ENCODE measurements at regions not wholly inside any gene's neighbourhood (a gene's known extent, or its start where the extent isn't known, plus 50 kb on each side); places are given as distances from the start of the nearest gene placed in this dataset.

GRCh38 chr2:129011466-129012061, 692.9 kb upstream of the HS6ST1 start:
- Histone ChIP-seq H3K9ac (no peak overlapping the region), H3K4me2 (ENCODE audit: low read length) (no peak overlapping the region), H3K9me3 (ENCODE audit: control insufficient read depth, low read length) (no peaks in the 10 kb centered on the region), H3K4me1 (no peaks in the 10 kb centered on the region), H3K27me3 (ENCODE audit: control insufficient read depth, insufficient read depth, low read length) (no peaks in the 10 kb centered on the region), H3K4me3 (ENCODE audit: low read depth, low read length) (no peak overlapping the region), H3K27ac (no peak overlapping the region), H2AFZ (no peak overlapping the region), H3K79me2 (no peaks in the 10 kb centered on the region), H3K36me3 (ENCODE audit: control insufficient read depth, insufficient read depth, low read length) (no peaks in the 10 kb centered on the region)
- no peak for TF ChIP-seq CTCF (IDR thresholded peaks at IDR 0.05)

GRCh38 chr2:129014432-129014831, 695.8 kb upstream of the HS6ST1 start:
- Histone ChIP-seq H3K9me3 (ENCODE audit: control insufficient read depth, low read length) (no peaks in the 10 kb centered on the region), H2AFZ (no peak overlapping the region), H3K79me2 (no peaks in the 10 kb centered on the region), H3K27me3 (ENCODE audit: control insufficient read depth, insufficient read depth, low read length) (no peaks in the 10 kb centered on the region), H3K9ac (no peak overlapping the region), H3K36me3 (ENCODE audit: control insufficient read depth, insufficient read depth, low read length) (no peaks in the 10 kb centered on the region), H3K4me3 (ENCODE audit: low read depth, low read length) (no peak overlapping the region), H3K27ac (no peak overlapping the region), H3K4me2 (ENCODE audit: low read length) (no peak overlapping the region), H3K4me1 (no peaks in the 10 kb centered on the region)
- no peak for TF ChIP-seq CTCF (IDR thresholded peaks at IDR 0.05)

GRCh38 chr2:129015397-129016285, 697.0 kb upstream of the HS6ST1 start:
- Histone ChIP-seq H3K9me3 (ENCODE audit: control insufficient read depth, low read length) (no peaks in the 10 kb centered on the region), H3K4me2 (ENCODE audit: low read length) (no peak overlapping the region), H3K36me3 (ENCODE audit: control insufficient read depth, insufficient read depth, low read length) (no peaks in the 10 kb centered on the region), H3K4me1 (no peaks in the 10 kb centered on the region), H3K4me3 (ENCODE audit: low read depth, low read length) (no peak overlapping the region), H3K27ac (no peak overlapping the region), H3K79me2 (no peaks in the 10 kb centered on the region), H3K9ac (no peak overlapping the region), H3K27me3 (ENCODE audit: control insufficient read depth, insufficient read depth, low read length) (no peaks in the 10 kb centered on the region), H2AFZ (no peak overlapping the region)
- no peak for TF ChIP-seq CTCF (IDR thresholded peaks at IDR 0.05)

GRCh38 chr2:129016972-129017371, 698.3 kb upstream of the HS6ST1 start:
- H3K9me3 ChIP-seq (ENCODE audit: control insufficient read depth, low read length), result no peaks in the 10 kb centered on the region
- no peak for TF ChIP-seq CTCF (IDR thresholded peaks at IDR 0.05)
- H3K4me3 ChIP-seq (ENCODE audit: low read depth, low read length), result no peak overlapping the region
- no peak overlapping the region for H3K27ac ChIP-seq
- H3K4me2 ChIP-seq (ENCODE audit: low read length), result no peak overlapping the region
- H3K4me1 ChIP-seq, result no peaks in the 10 kb centered on the region
- no peaks in the 10 kb centered on the region for H3K36me3 ChIP-seq (ENCODE audit: control insufficient read depth, insufficient read depth, low read length)
- H3K27me3 ChIP-seq (ENCODE audit: control insufficient read depth, insufficient read depth, low read length), result no peaks in the 10 kb centered on the region
- no peaks in the 10 kb centered on the region for H3K79me2 ChIP-seq
- no peak overlapping the region for H3K9ac ChIP-seq
- no peak overlapping the region for H2AFZ ChIP-seq

Data from parathyroid adenoma (tissue), 2 donors.